GM21360 (cell line): ENCODE measurements at regions not wholly inside any gene's neighbourhood (a gene's known extent, or its start where the extent isn't known, plus 50 kb on each side); places are given as distances from the start of the nearest gene placed in this dataset.
"Not testable (repeated sequence)": the region's sequence is repeated elsewhere in the genome, so short reads cannot be mapped to it uniquely, and the experiment has no call there.

Experiments used
- ATAC-seq: cut with Tn5 transposase; IDR thresholded peaks from one replicate; pipeline ENCODE4 v1.9.1; 2021; ENCODE audit warnings: mild to moderate bottlenecking, moderate library complexity; ENCODE audit not compliant: unreplicated experiment

- ATAC-seq: no peak
Measured at GRCh38 chr3:4140921-4141320, 162.2 kb upstream of the SETMAR start.

GRCh38 chr3:4147556-4148118 lies 155.5 kb upstream of the SETMAR start:
- no peak for ATAC-seq

- ATAC-seq: no peak
Measured at GRCh38 chr3:4149296-4149695, 153.9 kb upstream of the SETMAR start.

- ATAC-seq: no peak
Measured at GRCh38 chr3:4150816-4151215, 152.4 kb upstream of the SETMAR start.

GRCh38 chr3:4151859-4152258 lies 151.3 kb upstream of the SETMAR start:
- ATAC-seq: no peak

- no peak for ATAC-seq
Measured at GRCh38 chr3:4153771-4154170, 149.4 kb upstream of the SETMAR start.

- ATAC-seq: no peak
Measured at GRCh38 chr3:4158329-4158728, 144.8 kb upstream of the SETMAR start.

GRCh38 chr3:4162096-4162495 lies 141.1 kb upstream of the SETMAR start:
- no peak for ATAC-seq

GRCh38 chr3:4163011-4163410 lies 140.2 kb upstream of the SETMAR start:
- no peak for ATAC-seq

- ATAC-seq: no peak
Measured at GRCh38 chr3:4166540-4166939, 136.6 kb upstream of the SETMAR start.

GRCh38 chr3:4167230-4167629 lies 135.9 kb upstream of the SETMAR start:
- ATAC-seq: not testable (repeated sequence)

- no peak for ATAC-seq
Measured at GRCh38 chr3:4174791-4175190, 128.4 kb upstream of the SETMAR start.

- ATAC-seq: no peak
Measured at GRCh38 chr3:4191971-4192370, 111.2 kb upstream of the SETMAR start.

- no peak for ATAC-seq
Measured at GRCh38 chr3:4195006-4195405, 108.2 kb upstream of the SETMAR start.

- ATAC-seq: no peak
Measured at GRCh38 chr3:4196506-4197147, 106.5 kb upstream of the SETMAR start.

- no peak for ATAC-seq
Measured at GRCh38 chr3:4197670-4198069, 105.5 kb upstream of the SETMAR start.

- no peak for ATAC-seq
Measured at GRCh38 chr3:4198491-4198890, 104.7 kb upstream of the SETMAR start.

- ATAC-seq: not testable (repeated sequence)
Measured at GRCh38 chr3:4204776-4205175, 98.4 kb upstream of the SETMAR start.

GRCh38 chr3:4207672-4208071 lies 95.5 kb upstream of the SETMAR start:
- no peak for ATAC-seq

- no peak for ATAC-seq
Measured at GRCh38 chr3:4208556-4208955, 94.6 kb upstream of the SETMAR start.

- no peak for ATAC-seq
Measured at GRCh38 chr3:4211610-4212009, 91.6 kb upstream of the SETMAR start.

GRCh38 chr3:4213420-4213819 lies 89.7 kb upstream of the SETMAR start:
- ATAC-seq: not testable (repeated sequence)

GRCh38 chr3:4216974-4217373 lies 86.2 kb upstream of the SETMAR start:
- not testable (repeated sequence) for ATAC-seq
